Upper lobe of right lung (tissue), 1 donor: ENCODE measurements at regions not wholly inside any gene's neighbourhood (a gene's known extent, or its start where the extent isn't known, plus 50 kb on each side); places are given as distances from the start of the nearest gene placed in this dataset.
A peak's percentile ranks its signal among the peaks of the same experiment; 100 is the strongest.
"Not testable (repeated sequence)": the region's sequence is repeated elsewhere in the genome, so short reads cannot be mapped to it uniquely, and the experiment has no call there.

ENCODE experiments used
- ATAC-seq: fragments of 200-7000 bp; cut with Tn5 transposase; one replicate; pipeline ENCODE4 v1.9.1; 2020; ENCODE audit warnings: mild to moderate bottlenecking, moderate library complexity
- DNase-seq: peaks from one replicate; pipeline ENCODE4 v3.0.0-alpha.2; 2020
- H3K27ac ChIP-seq: fragments of 200-600 bp; one replicate; pipeline ENCODE4 v1.8.0; 2022
- H3K27me3 ChIP-seq: fragments of 200-600 bp; one replicate; pipeline ENCODE4 v1.8.0; 2022; ENCODE audit warnings: mild to moderate bottlenecking
- H3K36me3 ChIP-seq: fragments of 200-600 bp; one replicate; pipeline ENCODE4 v1.8.0; 2022
- H3K4me1 ChIP-seq: fragments of 200-600 bp; one replicate; pipeline ENCODE4 v1.8.0; 2022
- H3K4me3 ChIP-seq: fragments of 200-600 bp; one replicate; pipeline ENCODE4 v1.8.0; 2022; ENCODE audit warnings: mild to moderate bottlenecking
- H3K9me3 ChIP-seq: fragments of 200-600 bp; one replicate; pipeline ENCODE4 v1.8.0; 2022
- CTCF ChIP-seq: fragments of 200-600 bp; IDR thresholded peaks from one replicate; pipeline ENCODE4 v1.8.0; 2022; ENCODE audit warnings: antibody characterized with exemption
- intact Hi-C: fragments of 100-400 bp; cut with DNase I; formaldehyde crosslinking; loops from one replicate; pipeline ENCODE4 v1.11.0; 2022
- donor health status: DM: no; HTN: yes; CAD: no; lungs with severe emphysema.

- no peak for TF ChIP-seq CTCF
- DNase-seq (no peak), ATAC-seq (peak; percentile 63)
- H3K36me3 ChIP-seq, result no peaks in the 10 kb centered on the region
- intact Hi-C loops, result no loop called here
- peaks cover 6% of the 10 kb centered on the region for H3K4me1 ChIP-seq
- H3K9me3 ChIP-seq, result no peaks in the 10 kb centered on the region
- H3K4me3 ChIP-seq, result no peak overlapping the region
- H3K27ac ChIP-seq, result no peak overlapping the region
- no peaks in the 10 kb centered on the region for H3K27me3 ChIP-seq
These were observed 87.8 kb upstream of the BTG1 start for GRCh38 chr12:92233346-92234015.

- H3K4me3 ChIP-seq, H3K36me3 ChIP-seq, H3K4me1 ChIP-seq, H3K27me3 ChIP-seq, DNase-seq, H3K27ac ChIP-seq, H3K9me3 ChIP-seq, intact Hi-C loops: not testable (repeated sequence)
- ATAC-seq, result peak; percentile 39
These were observed 86.8 kb upstream of the BTG1 start for GRCh38 chr12:92232371-92232932.

GRCh38 chr12:92231945-92232344 lies 86.3 kb upstream of the BTG1 start:
- H3K4me3 ChIP-seq, H3K27ac ChIP-seq, DNase-seq, intact Hi-C loops, H3K4me1 ChIP-seq, H3K36me3 ChIP-seq, H3K27me3 ChIP-seq, H3K9me3 ChIP-seq: not testable (repeated sequence)
- ATAC-seq, result peak; percentile 60

GRCh38 chr12:92231532-92231931 lies 85.9 kb upstream of the BTG1 start:
- peak; percentile 46 for ATAC-seq
- H3K27ac ChIP-seq, intact Hi-C loops, H3K4me3 ChIP-seq, H3K4me1 ChIP-seq, H3K36me3 ChIP-seq, DNase-seq, H3K27me3 ChIP-seq, H3K9me3 ChIP-seq: not testable (repeated sequence)

- Histone ChIP-seq H3K9me3 (no peaks in the 10 kb centered on the region), H3K4me3 (no peak overlapping the region), H3K27ac (no peak overlapping the region), H3K4me1 (peaks cover 4% of the 10 kb centered on the region), H3K27me3 (no peaks in the 10 kb centered on the region), H3K36me3 (no peaks in the 10 kb centered on the region)
- no peak for TF ChIP-seq CTCF
- intact Hi-C loops, result no loop called here
- DNase-seq, result no peak
- ATAC-seq, result no peak
These were observed 83.7 kb upstream of the BTG1 start for GRCh38 chr12:92229381-92229780.

- no peak for DNase-seq
- no peak overlapping the region for H3K4me3 ChIP-seq
- no peaks in the 10 kb centered on the region for H3K4me1 ChIP-seq
- H3K9me3 ChIP-seq, result no peaks in the 10 kb centered on the region
- ATAC-seq, result no peak
- H3K36me3 ChIP-seq, result no peaks in the 10 kb centered on the region
- intact Hi-C loops, result no loop called here
- no peak for TF ChIP-seq CTCF
- H3K27me3 ChIP-seq, result no peaks in the 10 kb centered on the region
- H3K27ac ChIP-seq, result no peak overlapping the region
These were observed 81.3 kb upstream of the BTG1 start for GRCh38 chr12:92226961-92227360.

GRCh38 chr12:92226071-92226661 lies 80.5 kb upstream of the BTG1 start:
- intact Hi-C loops, result no loop called here
- Histone ChIP-seq H3K27ac (no peak overlapping the region), H3K4me1 (no peaks in the 10 kb centered on the region), H3K9me3 (no peaks in the 10 kb centered on the region), H3K4me3 (no peak overlapping the region), H3K36me3 (no peaks in the 10 kb centered on the region), H3K27me3 (no peaks in the 10 kb centered on the region)
- ATAC-seq, result no peak
- no peak for TF ChIP-seq CTCF
- DNase-seq, result no peak
